Jurkat, Clone E6-1 (cell line): ENCODE measurements at regions not wholly inside any gene's neighbourhood (a gene's known extent, or its start where the extent isn't known, plus 50 kb on each side); places are given as distances from the start of the nearest gene placed in this dataset.
A peak's percentile ranks its signal among the peaks of the same experiment; 100 is the strongest.

Experiments
- DNase-seq: peaks from one replicate; pipeline ENCODE4 v3.0.0-alpha.2; 2011; ENCODE audit warnings: low read depth, low spot score
- H3K4me3 ChIP-seq: 2 replicates; pipeline ENCODE4 v1.5.1; 2011; ENCODE audit warnings: mild to moderate bottlenecking, low read length, control low read depth, moderate library complexity

GRCh38 chr6:56865081-56865875 is 89.6 kb upstream of the BEND6 start:
- H3K4me3 ChIP-seq, result no peak overlapping the region
- DNase-seq, result no peak

DNA sequence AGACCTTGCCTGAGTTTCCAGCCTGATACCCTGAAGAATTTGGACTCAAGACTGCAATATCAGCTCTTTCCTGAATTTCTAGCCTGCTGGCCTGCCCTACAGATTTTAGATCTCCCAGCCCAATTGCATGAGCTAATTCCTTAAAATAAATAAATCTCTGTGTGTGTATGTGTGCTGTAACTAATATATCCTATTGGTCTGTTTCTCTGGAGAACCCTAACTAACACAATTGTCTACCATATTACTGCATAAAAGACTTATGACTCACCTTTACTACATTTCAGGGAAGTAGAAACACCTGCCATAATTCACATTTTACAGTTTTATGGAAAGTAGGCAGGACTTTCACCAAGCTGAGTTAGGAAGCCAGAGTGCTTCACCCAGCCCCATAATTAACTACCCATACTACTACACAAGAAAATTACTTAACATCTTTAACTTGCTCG is 90.7 kb upstream of the BEND6 start:
- no peak overlapping the region for H3K4me3 ChIP-seq
- DNase-seq, result no peak

- no peak for DNase-seq
- H3K4me3 ChIP-seq, result no peak overlapping the region
These were observed 91.5 kb upstream of the BEND6 start for GRCh38 chr6:56863366-56863765.

- no peak overlapping the region for H3K4me3 ChIP-seq
- DNase-seq, result no peak
These were observed 92.3 kb upstream of the BEND6 start for GRCh38 chr6:56862415-56863175.

DNA sequence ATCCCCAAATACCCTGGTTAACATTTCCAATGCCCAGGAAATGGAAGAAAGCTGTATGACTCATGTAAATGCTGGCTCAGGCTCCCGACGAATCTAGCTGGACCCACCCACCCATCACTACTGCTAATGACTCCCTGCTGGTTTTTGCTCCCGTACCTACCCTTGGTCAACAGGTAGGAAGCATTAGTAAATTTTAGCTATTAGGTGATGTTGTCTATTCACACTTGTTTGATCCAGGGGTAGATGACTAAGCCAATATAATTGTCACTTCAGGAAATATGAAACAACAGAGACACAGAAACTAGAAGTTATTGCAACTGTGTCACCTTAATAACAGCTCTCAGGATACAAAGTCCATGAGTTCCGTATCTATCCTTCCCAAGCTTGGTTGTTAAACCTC is 94.4 kb upstream of the BEND6 start:
- DNase-seq, result no peak
- H3K4me3 ChIP-seq, result no peak overlapping the region

DNA sequence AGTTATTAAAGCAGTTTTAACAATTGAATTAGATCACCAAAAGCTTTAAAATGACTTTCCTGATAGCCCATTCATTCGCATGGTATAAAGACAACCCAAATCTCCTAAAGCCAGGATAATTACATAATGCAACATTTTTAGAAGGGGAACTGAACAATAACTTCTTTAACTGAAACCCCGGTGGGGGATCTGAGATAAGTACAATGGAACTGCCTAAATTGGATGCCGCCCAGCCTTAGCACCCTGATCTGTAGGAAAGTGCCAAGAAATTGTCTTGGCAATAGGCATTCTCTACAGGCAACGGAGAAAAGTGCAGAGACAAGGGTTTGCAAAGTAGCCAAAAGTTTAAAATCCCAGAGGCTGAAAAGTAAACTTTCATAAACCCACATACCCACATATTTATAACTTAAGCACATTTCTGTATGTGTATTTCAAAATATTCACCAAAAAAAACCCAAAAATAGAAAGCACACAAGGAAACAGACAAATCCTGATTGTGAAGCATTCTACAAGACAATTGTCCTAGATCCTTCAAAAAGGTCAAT is 98.8 kb upstream of the BEND6 start:
- no peak for DNase-seq

DNA sequence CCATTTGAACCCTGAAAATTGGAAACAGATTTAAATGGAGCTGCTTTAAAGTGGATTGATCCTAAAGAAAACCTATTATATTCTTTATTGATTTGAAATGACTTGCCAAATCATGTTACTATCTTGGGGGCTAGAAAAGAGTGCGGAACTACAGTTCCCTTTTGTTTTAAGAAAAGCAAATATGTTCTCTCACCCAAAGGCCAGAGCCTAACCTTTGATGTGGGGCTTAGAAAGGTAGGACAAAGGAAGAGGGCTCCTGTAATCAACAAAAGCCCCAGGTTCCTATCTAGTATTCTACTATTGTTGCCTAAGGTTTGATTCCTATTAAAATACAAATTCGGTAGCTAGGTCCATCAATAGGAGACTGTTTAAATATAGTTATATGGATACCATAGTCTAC is 100.8 kb upstream of the BEND6 start:
- H3K4me3 ChIP-seq, result no peak overlapping the region
- no peak for DNase-seq

More for the DNA sequence above, 98.8 kb upstream of the BEND6 start:
- H3K4me3 ChIP-seq, result no peak overlapping the region

- no peak overlapping the region for H3K4me3 ChIP-seq
- DNase-seq, result no peak
These were observed 101.4 kb upstream of the BEND6 start for GRCh38 chr6:56853541-56853940.

DNA sequence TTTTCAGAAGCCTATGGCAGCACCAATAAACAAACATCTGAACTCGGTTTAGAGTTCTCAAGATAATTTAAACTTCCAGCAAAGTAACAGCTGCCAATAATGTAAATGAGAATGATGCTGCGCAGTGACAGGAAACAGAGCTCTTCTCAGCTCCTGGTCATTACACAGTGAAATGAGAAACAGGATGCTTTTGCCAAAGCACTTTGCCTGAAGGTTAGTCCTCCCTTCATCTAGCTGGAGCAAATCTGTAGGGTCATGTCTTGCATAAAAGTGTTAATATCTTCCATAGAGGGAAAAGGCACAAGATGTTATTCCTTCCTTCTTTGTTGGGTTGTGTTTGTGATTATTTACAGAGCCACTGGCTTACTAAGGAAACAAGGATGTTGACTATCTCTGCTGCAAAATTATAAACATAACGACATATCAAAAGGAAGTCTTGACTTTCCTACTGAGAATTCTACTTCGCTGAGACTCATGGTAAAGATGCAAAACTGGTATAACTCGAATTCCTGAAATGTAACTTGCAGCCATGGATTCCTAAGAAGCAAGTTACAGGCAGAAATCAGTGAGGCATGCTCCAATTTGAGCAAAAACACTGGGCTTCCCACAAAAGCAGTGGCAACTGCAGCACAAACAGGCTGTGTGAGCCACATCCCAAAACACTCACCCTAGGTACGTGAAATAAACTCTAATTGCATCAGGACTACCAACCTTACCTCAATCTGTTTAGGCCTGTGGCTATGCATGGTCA is 102.5 kb upstream of the BEND6 start:
- H3K4me3 ChIP-seq, result no peak overlapping the region

GRCh38 chr6:56851541-56852259 is 103.2 kb upstream of the BEND6 start:
- DNase-seq, result peak; percentile 8
- H3K4me3 ChIP-seq, result no peak overlapping the region

More for the DNA sequence above, 102.5 kb upstream of the BEND6 start:
- no peak for DNase-seq

DNA sequence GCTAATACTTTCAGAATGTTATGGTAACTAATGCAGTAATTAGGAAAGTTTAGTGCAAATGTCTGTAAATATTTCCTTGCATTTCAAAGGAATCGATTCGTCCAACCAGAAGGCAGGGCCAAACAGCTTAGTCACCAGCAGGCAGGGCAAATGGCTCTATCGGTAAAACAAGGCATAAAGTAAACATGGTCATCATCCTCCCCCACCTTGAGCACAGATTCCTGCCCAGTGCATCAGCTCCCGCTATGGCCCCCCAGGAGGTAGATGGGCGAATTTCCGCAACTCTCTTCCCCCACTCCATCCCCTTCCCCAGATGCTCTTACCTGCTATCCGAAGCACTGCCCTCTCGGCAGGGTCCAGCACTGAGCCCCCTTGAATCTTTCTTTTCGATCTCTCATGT is 103.8 kb upstream of the BEND6 start:
- no peak overlapping the region for H3K4me3 ChIP-seq
- no peak for DNase-seq

GRCh38 chr6:56850626-56851025 is 104.3 kb upstream of the BEND6 start:
- no peak overlapping the region for H3K4me3 ChIP-seq
- DNase-seq, result no peak

GRCh38 chr6:56849896-56850295 is 105.0 kb upstream of the BEND6 start:
- H3K4me3 ChIP-seq, result no peak overlapping the region
- DNase-seq, result no peak

GRCh38 chr6:56848105-56848504 is 106.8 kb upstream of the BEND6 start:
- no peak overlapping the region for H3K4me3 ChIP-seq
- DNase-seq, result no peak

DNA sequence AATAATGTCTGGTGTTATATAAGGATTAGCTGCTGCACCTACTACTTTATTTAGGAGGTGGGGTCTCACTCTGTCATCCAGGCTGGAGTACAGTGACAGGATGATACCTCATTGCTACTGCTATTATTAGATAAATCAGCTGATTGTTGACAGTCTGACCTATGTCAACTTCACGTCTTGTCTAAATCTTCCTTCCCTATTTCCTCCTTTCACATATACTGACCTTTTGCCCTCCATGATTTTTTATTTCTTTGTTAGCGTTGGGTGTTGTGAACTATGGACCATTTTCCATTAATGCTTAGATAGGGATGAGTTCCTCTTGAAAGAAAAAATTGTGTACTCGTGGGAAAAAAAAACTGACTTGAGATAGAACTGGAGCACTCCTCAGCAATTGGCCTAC is 109.9 kb upstream of the BEND6 start:
- H3K4me3 ChIP-seq, result no peak overlapping the region
- DNase-seq, result no peak

- H3K4me3 ChIP-seq, result peak overlapping the region; percentile 67
- peak; percentile 78 for DNase-seq
These were observed 111.2 kb upstream of the BEND6 start for GRCh38 chr6:56843476-56844349.

DNA sequence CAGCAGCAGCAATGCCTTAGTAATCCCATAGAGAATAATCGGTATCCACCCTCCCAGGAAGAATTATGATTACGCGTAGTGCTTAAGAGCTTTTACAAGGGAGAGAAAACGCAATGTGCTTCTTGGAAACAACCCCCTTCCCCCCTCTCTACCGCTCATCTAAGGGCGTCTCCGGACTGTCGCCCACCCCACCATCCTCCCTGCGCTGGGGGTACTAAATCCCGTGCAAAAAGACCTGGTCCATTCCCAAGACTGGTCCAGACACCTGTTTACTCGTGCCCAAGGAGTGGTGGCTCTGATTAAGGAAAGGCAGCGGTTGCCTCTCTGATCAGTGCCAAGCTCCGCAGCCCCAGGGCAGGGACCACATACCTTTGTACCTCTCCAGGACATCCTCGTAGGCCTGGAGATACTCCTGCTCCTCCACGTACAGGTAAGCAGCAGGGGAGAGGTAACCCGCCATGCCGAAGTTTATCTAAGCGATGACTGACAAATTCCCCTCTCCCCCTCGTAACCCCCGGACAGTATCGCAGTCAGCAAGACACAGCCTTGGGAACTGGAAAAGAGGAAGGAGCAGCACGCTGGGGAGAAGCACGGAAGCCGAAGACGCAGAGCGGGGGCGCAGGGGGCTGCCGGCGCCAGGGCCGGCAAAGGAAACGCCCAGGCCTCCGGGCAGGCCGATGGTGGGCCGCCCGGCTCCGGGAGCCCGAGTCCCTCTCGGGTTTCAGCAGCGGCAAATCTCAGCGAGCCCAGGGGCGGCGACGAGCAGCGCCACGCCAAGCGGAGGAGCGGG is 112.0 kb upstream of the BEND6 start:
- no peak for DNase-seq
- H3K4me3 ChIP-seq, result peak overlapping the region; percentile 67
